GM18520 (cell line): ENCODE measurements at regions not wholly inside any gene's neighbourhood (a gene's known extent, or its start where the extent isn't known, plus 50 kb on each side); places are given as distances from the start of the nearest gene placed in this dataset.
"Not testable (repeated sequence)": the region's sequence is repeated elsewhere in the genome, so short reads cannot be mapped to it uniquely, and the experiment has no call there.

Source experiments
- ATAC-seq: cut with Tn5 transposase; IDR thresholded peaks from one replicate; pipeline ENCODE4 v1.9.1; 2021; ENCODE audit not compliant: unreplicated experiment

DNA sequence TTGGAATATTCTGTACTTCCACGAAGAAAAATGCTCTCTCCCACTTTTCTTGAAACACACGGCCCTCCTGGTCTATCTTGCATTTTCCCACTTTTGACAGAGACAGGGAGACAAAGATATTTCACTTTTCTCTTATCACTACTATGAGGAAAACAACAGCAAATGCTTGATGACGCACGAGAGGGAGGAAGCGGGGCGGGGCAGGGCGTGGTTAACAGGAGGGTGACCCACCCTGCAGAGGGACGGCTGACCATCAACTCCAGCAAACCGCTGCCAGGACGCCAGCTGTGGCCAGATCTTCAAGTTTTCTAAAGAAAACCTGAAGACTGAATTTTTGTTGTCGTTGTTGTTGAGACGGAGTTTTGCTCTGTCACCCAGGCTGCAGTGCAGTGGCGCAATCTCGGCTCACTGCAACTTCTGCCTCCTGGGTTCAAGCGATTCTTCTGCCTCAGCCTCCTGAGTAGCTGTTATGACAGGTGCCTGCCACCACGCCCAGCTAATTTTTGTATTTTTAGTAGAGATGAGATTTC, 63.8 kb downstream of the NSUN5 start:
- ATAC-seq, result not testable (repeated sequence)

DNA sequence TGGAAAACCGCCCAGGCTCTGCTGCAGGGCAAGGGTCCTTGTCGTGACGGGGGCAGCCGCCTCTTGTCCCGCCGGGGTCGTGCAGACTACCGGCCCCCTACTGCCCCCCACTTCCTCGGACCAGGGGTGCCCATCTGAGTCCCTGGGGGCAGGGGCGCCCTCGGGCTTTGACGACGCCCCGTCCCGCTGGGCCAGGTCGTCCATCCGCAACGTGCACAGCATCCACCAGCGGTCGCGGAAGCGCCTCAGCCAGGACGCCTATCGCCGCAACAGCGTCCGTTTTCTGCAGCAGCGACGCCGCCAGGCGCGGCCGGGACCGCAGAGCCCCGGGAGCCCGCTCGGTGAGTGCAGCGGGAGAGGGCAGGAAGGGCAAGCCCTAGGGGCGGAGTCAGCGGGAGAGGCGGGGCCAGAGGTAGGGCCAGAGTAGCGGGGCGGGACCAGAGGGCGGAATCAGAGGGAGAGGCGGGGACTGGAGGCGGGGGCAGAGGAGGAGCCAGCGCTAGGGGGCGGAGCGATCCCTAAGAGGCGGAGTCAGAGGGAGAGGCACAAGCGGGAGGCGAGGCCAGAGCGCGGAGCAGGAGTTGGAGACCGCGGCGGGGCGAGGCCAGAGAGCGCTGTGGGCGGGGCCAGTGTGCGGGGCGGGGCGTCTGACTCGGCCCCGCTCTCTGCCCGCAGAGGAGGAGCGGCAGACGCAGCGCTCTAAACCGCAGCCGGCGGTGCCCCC, 73.5 kb downstream of the NSUN5 start:
- peak; percentile 81 for ATAC-seq

DNA sequence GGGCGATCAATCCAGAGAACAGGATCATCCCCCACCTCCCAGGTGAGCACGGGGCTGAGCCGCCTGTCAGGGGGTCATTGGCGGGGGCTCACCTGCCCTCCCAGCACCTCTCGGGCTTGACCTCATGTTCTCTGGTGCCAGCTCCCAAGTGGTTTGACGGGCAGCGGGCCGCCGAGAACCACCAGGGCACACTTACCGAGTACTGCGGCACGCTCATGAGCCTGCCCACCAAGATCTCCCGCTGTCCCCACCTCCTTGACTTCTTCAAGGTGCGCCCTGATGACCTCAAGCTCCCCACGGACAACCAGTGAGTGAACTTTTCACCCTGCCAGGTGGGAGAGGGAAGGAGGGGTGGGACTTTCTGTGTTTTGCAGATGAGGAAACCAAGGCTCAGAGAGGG, 82.9 kb downstream of the NSUN5 start:
- not testable (repeated sequence) for ATAC-seq

DNA sequence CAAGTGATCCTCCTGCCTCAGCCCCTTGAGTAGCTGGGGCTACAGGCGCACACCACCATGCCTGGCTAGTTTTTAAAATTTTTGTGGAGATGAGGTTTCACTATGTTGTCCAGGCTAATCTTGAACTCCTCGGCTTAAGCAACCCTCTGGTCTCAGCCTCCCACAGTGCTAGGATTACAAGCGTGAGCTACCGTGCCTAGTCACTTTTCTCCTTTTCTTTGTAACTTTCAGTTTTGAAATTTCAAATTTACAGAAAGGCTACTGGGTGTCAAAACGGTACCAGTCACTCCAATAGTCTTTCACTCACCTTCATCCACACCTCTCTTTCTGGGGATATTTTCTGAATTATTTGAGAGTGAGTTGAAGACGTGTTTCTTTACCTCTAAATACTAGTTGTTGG, 86.9 kb downstream of the NSUN5 start:
- peak; percentile 40 for ATAC-seq

DNA sequence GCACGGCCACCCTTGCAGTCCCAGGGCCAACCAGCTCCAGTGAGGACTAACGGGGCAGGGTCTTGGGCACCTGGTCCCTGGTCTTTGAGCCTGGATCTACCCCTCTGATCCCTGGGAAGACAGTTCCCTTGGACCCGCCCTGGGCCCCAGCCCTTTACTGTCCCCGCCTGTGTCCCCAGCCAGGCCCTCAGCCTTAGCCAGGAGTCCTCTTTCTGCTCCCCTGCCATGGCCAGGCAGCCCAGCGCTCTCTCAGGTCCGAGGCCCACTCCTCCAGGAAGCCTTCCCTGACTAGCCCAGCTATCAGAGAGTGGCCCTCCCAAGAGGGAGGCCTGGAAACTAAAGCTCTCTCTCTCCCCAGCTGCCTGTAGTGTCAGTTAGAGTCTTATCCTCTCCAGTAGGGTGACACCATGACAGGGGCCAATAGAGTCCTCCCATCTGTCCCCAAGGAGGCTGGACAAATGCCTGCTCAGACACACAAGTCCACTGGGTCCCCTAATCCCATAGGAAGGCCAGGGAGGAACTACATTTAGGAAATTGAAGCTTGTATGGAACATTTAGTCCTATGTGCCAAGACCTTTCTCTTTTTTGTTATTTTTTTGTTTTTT, 87.8 kb downstream of the NSUN5 start:
- ATAC-seq, result peak; percentile 19

DNA sequence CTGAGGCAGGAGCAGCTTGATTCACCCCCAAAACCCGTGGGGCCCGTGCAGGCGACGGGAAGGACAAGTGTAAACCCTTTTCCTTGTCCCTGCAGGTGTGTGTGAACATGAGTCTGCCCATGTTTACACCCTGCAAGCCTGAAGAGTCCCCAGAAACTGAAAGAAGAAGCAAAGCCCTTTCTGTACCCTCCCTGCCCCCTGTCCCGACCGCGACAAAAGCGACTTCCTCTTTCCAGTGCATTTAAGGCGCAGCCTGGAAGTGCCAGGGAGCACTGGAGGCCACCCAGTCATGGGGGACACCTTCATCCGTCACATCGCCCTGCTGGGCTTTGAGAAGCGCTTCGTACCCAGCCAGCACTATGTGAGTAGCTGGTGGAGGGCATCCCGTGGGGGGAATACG, 88.3 kb downstream of the NSUN5 start:
- ATAC-seq, result peak; percentile 83

DNA sequence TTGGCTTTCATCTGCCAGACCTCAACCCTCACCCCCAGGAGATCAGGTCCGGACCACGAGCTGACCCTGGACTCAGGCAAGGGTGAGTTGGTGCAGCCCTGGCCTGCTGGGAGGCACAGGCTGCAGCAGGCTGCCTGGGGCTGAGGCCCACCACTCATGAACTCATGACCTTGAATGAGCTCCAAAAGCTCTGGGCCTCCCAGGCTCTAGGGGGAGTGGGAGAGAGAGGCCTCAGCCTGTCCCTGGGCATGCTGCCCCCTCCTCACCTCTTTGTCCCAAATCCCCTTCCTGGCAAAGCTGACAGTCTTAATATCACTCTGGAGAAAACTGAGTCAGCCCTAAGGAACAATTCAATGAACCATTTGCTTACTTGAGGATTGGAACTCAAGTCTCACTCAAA, 89.8 kb downstream of the NSUN5 start:
- ATAC-seq, result not testable (repeated sequence)

DNA sequence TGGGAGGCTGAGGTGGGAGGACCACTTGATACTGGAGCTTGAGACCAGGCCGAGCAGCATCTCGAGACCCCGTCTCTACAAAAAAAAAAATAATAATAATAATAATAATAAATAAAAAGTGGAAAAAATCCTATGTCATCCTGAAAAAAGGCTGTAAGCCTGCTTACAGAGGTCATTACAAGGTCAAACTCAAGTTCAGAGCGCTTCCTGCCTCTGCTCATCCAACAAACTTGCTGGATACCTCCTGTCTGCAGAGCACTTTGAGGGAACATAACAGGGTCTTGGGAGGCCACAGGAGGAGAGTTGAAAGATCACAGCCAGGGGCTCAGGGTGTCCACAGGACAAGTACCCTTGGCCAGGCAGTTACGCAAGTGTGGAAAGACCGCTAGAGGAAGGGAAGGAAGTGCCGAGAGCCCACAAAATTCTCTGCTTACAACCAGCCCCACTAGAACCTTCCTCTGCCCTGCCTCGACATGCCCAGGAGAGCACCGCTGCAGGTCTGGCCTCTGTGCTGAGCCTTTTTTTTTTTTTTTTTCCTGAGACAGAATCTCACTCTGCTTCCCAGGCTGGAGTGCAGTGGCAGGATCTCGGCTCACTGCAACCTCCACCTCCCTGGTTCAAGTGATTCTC, 92.5 kb downstream of the NSUN5 start:
- ATAC-seq, result not testable (repeated sequence)

DNA sequence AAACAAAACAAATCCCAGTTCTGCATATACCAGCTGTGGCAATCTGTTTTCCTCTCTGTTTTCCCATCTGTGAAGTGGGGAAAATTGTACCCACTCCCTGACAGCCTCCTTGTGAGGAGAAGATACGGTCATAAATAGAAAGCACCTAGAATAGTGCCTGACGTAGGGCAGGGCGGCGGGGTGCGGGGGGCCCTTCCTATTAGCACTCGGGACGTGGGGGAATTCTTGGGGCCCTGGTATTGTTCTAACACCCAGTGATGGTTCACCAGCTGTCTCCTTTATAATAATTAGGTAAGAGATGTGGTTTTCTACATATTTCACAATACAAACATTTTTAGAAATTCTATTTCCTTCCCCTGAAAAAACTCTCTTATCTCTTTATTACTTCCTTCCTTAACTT, 93.4 kb downstream of the NSUN5 start:
- ATAC-seq, result not testable (repeated sequence)

DNA sequence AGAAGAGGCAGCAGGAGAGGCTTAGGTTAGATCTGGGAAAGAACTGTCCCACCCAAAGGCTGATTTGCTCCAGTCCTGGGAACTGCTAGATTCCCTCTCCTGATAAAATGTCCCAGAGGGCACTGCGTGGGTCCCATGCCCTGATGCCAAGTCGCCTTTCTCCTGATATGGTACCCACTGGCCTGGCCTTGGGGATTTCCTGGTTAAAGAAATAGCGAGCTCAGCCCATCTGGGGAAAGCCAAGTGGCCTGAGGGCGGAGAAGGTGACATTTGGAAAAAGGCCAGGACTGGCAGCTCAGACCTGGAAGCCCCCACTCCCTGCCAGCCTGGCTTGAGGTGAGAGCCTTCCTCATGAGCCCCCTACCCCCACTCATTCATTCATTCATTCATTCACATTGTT, 94.2 kb downstream of the NSUN5 start:
- ATAC-seq, result not testable (repeated sequence)

DNA sequence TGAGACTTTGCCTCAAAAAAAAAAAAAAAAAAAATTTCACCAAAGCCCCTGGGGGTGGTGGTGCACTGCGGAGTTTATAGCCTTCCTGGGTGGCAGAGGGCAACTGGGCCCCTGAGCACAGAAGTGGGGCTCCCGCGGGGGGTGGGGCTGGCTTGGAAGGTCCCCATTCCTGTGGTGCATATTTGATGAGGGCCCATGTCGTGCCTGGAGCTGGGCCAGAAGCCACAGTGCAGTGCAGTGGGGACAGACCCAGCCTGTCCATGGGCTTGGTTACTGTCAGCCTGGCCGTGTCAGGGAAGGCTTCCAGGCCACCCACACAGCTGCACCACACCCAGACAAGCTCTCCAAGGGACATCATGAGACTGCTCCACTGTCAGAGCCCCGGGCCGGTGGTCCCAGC, 95.5 kb downstream of the NSUN5 start:
- ATAC-seq, result not testable (repeated sequence)

DNA sequence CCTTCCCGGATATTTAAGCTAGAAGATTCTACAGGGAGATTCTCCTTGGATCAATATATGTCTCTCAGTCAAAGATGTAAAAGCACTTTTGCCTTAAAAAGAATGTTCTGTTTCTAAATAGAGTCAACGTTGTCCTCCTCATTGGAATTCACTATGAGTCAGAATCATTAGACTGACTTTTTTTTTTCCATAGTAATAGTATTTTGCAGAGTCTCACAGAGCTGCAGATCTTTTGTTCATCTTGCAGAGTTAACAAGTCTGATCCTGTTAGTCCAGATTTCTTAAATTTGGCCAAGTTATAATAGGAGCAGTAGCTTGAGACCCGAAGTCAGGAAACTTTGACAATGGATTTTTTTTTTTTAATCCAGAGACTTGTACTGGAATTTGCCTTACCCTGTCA, 103.0 kb downstream of the NSUN5 start:
- ATAC-seq, result not testable (repeated sequence)

DNA sequence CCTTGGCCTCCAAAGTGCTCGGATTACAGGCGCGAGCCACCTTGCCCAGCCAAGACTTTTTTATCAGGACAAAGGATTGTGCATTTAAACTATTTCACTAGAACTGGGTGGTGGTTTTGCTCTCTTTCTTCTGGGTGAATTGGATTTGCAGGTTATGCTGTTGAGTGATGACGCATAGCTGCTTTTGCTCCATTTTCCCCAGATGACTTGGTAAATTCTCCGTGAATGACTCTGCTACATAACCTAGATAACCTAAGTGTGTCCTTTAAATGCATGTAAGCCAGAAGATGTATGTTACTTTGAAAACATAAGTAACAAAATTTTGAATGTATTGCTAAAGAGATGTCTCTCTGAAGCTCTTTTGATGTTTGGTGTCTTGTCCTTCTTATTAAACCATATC, 103.7 kb downstream of the NSUN5 start:
- ATAC-seq, result not testable (repeated sequence)

DNA sequence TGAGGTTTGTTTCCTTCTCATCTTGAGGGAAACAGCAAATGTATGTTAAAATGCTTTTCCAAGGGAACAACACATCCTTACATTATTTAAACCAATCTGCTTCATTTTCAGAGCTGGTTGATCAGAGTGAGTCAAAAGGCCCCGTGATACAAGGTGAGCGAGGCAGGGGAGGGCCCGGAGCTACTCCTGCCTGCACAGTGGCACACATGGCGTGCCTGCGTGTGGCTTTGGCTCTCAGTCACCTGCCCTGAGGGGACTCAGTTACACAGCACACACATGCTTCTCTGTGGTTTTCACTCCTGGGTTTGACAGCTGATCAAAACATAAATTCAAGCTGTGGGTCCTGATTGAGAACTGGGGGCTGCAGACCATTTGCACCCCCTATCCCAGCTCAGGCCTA, 105.3 kb downstream of the NSUN5 start:
- ATAC-seq, result not testable (repeated sequence)

DNA sequence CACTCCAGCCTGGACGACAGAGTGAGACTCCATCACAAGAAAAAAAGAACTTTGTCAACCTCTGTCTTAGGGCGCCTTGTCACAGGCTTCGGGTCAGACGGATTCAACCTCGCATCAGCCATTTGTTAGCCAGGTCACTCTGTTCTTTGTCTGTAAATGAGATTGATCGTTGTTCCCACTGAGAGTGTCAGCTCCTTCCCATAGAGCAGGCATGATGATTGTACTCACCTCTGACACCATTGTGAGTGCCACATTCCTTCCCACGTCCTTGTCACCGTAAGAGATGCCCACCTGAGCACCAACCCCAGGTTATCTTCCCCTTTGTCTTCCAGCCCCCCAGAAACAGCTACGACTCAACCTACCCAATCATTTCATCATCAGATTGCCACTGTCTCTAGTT, 107.4 kb downstream of the NSUN5 start:
- ATAC-seq, result not testable (repeated sequence)

DNA sequence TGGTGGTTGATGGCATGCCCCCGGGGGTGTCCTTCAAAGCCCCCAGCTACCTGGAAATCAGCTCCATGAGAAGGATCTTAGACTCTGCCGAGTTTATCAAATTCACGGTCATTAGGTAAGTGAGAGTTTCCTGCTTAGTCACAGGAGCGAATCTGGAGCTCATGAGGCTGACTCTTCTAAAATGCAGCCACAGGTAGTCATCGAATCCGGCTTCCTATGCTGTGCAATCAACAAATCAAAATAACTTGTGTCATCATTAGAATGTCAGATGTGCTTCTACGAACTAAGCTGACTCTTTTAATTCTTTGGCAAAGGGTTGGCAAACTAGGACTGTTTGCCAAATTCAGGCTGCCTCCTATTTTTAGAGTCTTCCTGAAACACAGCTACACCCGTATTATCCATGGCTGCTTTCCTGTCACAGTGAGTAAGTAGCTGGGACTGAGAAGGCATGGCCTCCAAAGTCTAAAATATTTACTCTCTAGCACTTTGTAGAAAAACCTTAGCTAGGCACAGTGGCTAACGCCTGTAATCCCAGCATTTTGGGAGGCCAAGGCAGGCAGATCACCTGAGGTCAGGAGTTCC, 108.0 kb downstream of the NSUN5 start:
- not testable (repeated sequence) for ATAC-seq

DNA sequence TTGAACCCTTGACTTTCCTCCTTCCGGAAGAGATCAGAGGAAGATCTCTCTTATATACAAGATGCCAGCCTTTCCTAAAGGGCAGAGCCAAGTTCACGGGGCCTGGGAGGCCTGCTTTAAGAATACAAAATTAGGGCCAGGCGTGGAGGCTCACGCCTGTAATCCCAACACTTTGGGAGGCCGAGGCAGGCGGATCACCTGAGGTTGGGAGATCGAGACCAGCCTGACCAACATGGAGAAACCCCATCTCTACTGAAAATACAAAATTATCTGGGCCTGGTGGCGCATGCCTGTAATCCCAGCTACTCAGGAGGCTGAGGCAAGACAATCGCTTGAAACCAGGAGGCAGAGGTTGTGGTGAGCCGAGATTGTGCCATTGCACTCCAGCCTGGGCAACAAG, 108.2 kb upstream of the SPDYE9 start:
- not testable (repeated sequence) for ATAC-seq

DNA sequence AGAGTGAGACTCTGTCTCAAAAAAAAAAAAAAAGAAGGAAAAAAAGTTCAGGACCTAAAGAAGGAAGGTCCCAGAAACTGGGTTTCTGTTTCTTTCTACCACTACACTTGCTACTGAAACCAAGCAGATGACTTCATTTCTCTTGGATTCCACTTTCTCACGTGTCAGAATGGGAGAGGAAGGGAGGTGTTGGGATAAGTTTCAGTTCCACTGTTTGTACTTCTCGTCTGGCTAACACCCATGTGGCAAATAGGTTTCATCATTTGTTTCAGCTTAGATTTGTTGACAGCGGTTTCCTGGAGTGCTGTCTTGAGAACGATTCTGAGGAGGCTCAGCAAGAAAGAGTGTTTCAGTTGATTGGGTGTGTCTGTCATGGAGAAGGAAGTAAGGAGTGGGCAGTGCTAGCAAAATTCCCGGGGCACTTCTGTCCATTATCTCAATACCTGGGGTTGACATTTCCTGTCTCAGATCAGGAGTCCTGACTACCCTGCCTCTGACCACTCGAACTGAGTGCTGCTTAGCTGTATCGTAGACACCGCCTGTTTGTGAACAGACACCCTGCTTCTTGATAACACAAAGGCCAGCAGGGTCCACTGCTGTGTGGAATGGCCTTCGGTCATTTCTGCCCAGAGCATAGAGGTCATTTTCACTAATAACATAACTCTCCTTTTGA, 104.8 kb upstream of the SPDYE9 start:
- ATAC-seq, result not testable (repeated sequence)

DNA sequence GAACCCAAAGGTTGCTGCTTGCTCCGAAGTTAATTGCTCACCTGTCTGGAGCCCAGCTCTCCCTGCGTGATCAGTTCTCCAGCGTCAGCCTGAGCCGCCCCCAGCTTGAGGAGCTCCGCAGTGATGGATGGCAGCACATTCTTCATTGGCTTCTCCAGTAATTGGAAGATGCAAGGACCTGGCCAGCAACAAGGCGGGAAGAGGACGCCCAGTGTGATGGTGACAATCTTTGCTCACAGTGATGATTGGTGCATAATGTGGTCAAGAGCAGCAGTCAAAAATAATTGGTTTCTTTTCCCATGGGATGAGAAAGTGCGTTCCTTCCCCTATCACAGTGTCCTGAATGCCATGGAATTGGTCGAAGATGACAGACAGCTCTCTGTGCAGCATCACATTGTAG, 102.4 kb upstream of the SPDYE9 start:
- not testable (repeated sequence) for ATAC-seq

DNA sequence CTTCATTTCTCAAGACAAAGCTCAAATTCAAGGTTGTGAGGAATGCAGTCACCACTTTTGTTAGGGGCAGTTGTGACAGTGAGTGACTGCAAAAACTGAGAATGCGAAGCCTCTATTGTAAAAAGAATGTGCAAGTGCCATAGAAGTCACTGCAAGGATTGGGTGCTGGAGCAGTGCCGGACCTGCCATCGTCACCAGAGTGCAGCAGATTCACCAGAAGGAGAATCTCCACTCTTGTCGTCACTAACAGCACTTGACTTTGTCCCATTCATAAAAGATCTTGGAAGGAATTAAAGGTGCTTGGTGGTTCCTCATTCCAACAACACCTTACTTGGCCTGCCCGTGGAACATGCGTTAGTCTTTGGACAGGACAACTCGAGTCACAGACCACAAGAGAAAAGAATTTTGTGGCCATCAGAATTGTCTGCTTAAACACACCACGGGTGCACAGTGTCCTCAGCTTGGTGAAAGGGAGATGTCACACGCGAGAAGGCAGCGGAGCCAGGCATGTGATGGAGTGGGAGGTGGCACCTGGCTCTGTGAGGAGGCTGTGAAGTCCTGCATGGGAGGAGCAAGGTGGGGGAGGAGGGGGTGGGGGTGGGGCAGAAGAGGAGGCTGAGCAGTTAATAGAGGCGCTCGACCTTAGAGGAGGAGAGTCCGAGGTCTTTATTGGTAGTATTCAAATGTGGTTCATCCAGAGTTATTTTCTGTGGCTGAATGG, 100.9 kb upstream of the SPDYE9 start:
- not testable (repeated sequence) for ATAC-seq
